HUES64 (cell line): ENCODE measurements at regions not wholly inside any gene's neighbourhood (a gene's known extent, or its start where the extent isn't known, plus 50 kb on each side); places are given as distances from the start of the nearest gene placed in this dataset.
"Not testable (repeated sequence)": the region's sequence is repeated elsewhere in the genome, so short reads cannot be mapped to it uniquely, and the experiment has no call there.

ENCODE experiments used
- H3K27ac ChIP-seq: 2 replicates; pipeline ENCODE4 v1.7.0; 2013; ENCODE audit warnings: low read depth, low read length, inconsistent platforms
- H3K27me3 ChIP-seq: 2 replicates; pipeline ENCODE4 v1.6.1; 2013; ENCODE audit warnings: mild to moderate bottlenecking, low read length; ENCODE audit not compliant: insufficient read depth
- H3K36me3 ChIP-seq: 2 replicates; pipeline ENCODE4 v1.6.1; 2013; ENCODE audit warnings: mild to moderate bottlenecking, low read length; ENCODE audit not compliant: insufficient read depth
- H3K4me1 ChIP-seq: 2 replicates; pipeline ENCODE4 v1.6.1; 2013; ENCODE audit warnings: mild to moderate bottlenecking, low read length, moderate library complexity; ENCODE audit not compliant: insufficient read depth
- H3K4me3 ChIP-seq: 2 replicates; pipeline ENCODE4 v1.5.1; 2013; ENCODE audit warnings: mild to moderate bottlenecking, low read length, moderate library complexity
- H3K9ac ChIP-seq: 2 replicates; pipeline ENCODE4 v1.6.1; 2013; ENCODE audit warnings: mild to moderate bottlenecking, low read depth, low read length
- H3K9me3 ChIP-seq: 2 replicates; pipeline ENCODE4 v1.6.1; 2013; ENCODE audit warnings: low read depth, low read length; ENCODE audit not compliant: insufficient read depth
- WGBS: fragments of 150-250, 120-280 bp; methylation state at CpG from one replicate; pipeline ENCODE4 v1.1.7; 2013; ENCODE audit warnings: missing lambda C conversion rate; 5-methylcytosine and 5-hydroxymethylcytosine counted together

DNA sequence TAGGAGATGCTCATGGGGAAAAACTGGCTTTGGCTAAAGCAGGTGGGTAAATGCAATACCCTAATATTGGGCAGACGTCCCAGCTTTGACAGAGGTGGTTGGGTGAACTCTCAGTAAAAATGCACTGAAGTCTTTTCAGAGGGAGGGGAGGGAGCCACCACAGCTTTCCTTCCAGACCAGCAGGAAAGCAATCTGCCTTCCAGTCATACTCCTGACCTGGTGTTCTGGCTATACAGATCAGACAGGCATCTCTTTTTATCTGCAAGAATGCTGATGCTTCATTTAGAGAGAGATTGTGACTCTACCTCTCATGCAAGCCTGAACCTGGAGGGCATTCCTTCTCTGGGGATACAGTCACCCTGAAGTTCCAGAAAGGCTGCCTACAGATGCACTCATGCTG is 52.6 kb upstream of the ICA1 start:
- no peak overlapping the region for H3K9ac ChIP-seq
- no peaks in the 10 kb centered on the region for H3K27me3 ChIP-seq
- 86% methylated on average over 1 of the region's 1 CpG for WGBS
- H3K9me3 ChIP-seq: peaks cover 26% of the 10 kb centered on the region
- H3K4me1 ChIP-seq: no peaks in the 10 kb centered on the region
- H3K4me3 ChIP-seq: no peak overlapping the region
- no peak overlapping the region for H3K27ac ChIP-seq
- H3K36me3 ChIP-seq: peaks cover 2% of the 10 kb centered on the region; the same call in 1 of the 2 replicates

DNA sequence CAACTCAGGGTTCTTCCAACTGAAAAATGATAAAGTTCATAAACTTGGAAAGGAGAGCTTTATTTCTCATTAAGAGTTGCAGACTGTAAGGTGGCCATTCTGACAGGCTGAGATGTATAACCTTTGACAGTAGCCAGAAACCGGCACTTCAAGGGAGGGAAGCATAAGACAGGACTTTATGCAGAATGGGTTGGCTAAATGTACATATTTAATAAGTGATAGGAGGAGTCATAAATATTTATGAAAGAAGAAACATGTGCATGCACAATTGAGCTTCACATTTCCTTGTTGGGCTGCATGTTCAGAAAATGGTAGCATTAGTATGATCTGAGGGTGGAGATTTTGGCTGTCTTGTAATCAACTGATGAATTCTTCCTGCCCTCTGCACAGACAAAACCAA is 57.1 kb upstream of the ICA1 start:
- 88% methylated on average over 1 of the region's 1 CpG for WGBS
- H3K36me3 ChIP-seq: peaks cover 2% of the 10 kb centered on the region; the same call in 1 of the 2 replicates
- no peak overlapping the region for H3K27ac ChIP-seq
- H3K4me1 ChIP-seq: no peaks in the 10 kb centered on the region
- no peak overlapping the region for H3K4me3 ChIP-seq
- peaks cover 15% of the 10 kb centered on the region for H3K9me3 ChIP-seq
- H3K27me3 ChIP-seq: no peaks in the 10 kb centered on the region
- H3K9ac ChIP-seq: no peak overlapping the region

DNA sequence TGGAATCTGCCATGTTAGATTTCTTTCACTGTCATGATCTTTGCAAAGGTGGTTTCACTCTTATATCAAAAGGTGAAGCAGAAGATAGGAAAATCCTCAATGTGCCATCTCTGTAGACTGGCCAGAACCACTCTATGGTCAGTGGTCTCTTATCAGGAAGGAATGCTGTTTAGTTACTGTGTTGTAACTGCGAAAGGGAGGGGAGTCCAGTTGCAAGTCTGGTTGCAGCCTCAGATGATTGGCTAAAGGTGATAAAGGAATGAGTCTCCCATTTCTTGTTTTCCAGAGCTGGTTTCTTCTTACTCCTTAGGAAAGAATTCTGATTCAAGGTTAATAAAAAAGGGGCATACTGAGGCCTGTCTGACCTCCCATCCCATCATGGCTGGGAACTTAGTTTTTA is 58.2 kb upstream of the ICA1 start:
- H3K4me3 ChIP-seq: no peak overlapping the region
- H3K27me3 ChIP-seq: no peaks in the 10 kb centered on the region
- 98% methylated on average over 1 of the region's 1 CpG for WGBS
- H3K4me1 ChIP-seq: no peaks in the 10 kb centered on the region
- H3K27ac ChIP-seq: no peak overlapping the region
- peaks cover 2% of the 10 kb centered on the region; the same call in 1 of the 2 replicates for H3K36me3 ChIP-seq
- no peak overlapping the region for H3K9ac ChIP-seq
- H3K9me3 ChIP-seq: peaks cover 15% of the 10 kb centered on the region

DNA sequence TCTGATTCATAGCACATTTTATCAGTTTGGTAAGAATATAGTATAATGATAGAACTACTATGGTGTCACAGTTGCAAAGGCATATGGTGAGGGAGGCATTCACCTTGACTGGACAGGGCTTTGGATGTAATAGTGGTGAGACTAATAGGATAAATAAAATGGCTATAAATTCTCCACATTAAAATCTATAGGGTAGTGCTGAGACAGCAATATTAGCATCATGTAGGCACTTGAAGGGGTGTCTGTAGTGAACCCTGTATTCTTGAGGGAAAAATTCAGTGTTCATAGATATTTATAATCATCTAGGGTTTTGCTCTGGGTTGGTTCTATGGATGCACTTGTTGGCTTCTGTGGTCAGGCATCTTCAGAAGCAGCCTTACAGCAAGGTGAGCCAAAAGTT is 59.3 kb upstream of the ICA1 start:
- Histone ChIP-seq H3K9ac (no peak overlapping the region), H3K27ac (no peak overlapping the region), H3K9me3 (peaks cover 15% of the 10 kb centered on the region), H3K36me3 (peaks cover 2% of the 10 kb centered on the region; the same call in 1 of the 2 replicates), H3K27me3 (no peaks in the 10 kb centered on the region), H3K4me3 (no peak overlapping the region), H3K4me1 (no peaks in the 10 kb centered on the region)

DNA sequence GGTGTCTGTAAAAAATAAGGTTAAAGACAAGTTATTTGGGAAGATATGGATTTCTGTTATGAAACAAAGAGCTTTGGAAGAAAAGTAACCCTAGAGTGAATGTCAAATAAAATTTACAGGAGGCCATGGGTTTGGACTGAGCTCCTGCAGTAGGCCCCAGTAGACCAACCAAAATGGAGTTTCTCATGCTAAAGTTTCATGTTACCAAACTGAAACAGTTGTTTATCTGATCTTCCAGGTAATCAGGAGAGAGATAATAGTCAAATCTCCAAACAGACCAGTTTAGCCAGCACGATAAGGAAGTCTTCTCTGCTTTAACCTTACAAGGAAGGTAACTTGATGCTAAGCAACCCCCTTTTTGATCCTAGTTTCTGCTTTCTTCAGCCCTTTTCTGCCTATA is 60.7 kb upstream of the ICA1 start:
- Histone ChIP-seq H3K27me3 (no peaks in the 10 kb centered on the region), H3K36me3 (peaks cover 2% of the 10 kb centered on the region; the same call in 1 of the 2 replicates), H3K4me3 (no peak overlapping the region), H3K27ac (no peak overlapping the region), H3K9me3 (peaks cover 15% of the 10 kb centered on the region), H3K4me1 (no peaks in the 10 kb centered on the region), H3K9ac (no peak overlapping the region)
- WGBS: 0% methylated on average over 1 of the region's 1 CpG

DNA sequence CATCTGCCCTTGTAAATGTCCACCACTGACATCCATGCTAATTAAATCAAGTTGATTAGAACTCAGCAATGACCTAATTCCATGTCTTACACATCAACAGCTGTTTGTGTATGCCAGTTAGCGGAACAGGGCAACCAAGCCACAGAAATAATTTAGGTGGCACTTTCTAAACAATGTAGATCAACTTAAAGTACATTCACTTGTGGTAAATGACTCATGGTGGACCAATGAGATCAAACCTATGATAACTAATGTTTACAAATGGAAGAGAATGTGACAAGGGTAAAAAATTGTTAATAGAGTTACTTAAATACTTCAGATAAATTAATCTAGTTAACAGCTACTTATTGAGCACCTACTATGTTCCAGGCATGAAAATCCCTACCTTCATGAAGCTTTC is 63.1 kb upstream of the ICA1 start:
- H3K4me3 ChIP-seq: no peak overlapping the region
- 94% methylated on average over 1 of the region's 1 CpG for WGBS
- no peak overlapping the region for H3K9ac ChIP-seq
- H3K9me3 ChIP-seq: no peaks in the 10 kb centered on the region
- H3K27ac ChIP-seq: no peak overlapping the region
- no peaks in the 10 kb centered on the region for H3K4me1 ChIP-seq
- no peaks in the 10 kb centered on the region for H3K36me3 ChIP-seq
- no peaks in the 10 kb centered on the region for H3K27me3 ChIP-seq

DNA sequence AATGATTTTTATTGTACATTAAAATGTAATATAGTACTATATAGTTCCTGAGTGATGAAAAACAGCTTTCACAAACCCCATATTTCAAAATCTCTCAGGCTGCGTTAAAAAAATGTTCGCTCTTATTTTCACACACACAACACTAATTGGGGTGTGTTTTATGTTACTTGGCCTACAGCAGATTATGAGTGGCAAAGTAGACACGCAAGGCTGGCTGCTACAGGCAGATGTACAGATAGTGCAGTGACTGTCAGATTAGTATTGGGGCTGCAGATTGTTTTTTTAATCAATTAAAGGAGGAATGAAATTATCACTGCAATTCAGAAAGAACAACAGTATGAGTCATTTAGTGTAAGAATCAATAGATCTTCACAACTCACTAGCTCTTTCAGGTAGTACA is 65.2 kb upstream of the ICA1 start:
- H3K27me3 ChIP-seq: no peaks in the 10 kb centered on the region
- no peaks in the 10 kb centered on the region for H3K9me3 ChIP-seq
- no peak overlapping the region for H3K9ac ChIP-seq
- WGBS: 90% methylated on average over 1 of the region's 3 CpGs
- H3K27ac ChIP-seq: no peak overlapping the region
- H3K36me3 ChIP-seq: no peaks in the 10 kb centered on the region
- no peak overlapping the region for H3K4me3 ChIP-seq
- H3K4me1 ChIP-seq: no peaks in the 10 kb centered on the region

DNA sequence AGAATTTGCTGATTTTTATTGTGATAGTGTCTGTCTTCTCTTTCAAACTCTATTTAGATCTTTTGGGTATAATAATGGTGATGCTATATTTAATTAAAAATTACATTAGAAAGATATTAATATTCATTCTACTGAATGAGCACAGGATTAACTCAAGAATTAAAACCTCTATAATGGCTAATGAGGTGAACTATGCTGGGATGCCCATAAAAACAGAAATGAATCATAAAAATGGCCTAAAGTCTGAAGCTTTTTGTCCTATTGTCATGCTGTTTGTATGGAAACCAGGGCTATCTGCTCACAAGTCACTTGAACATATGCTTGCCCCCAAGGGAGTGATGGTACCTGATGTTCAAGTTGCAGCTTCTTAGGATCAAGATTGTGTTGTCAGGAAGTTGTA is 76.2 kb upstream of the ICA1 start:
- Histone ChIP-seq H3K27ac (no peak overlapping the region), H3K9me3 (no peaks in the 10 kb centered on the region), H3K4me1 (no peaks in the 10 kb centered on the region; the same call in 1 of the 2 replicates), H3K4me3 (no peak overlapping the region), H3K9ac (no peak overlapping the region), H3K36me3 (peaks cover 4% of the 10 kb centered on the region; the same call in 1 of the 2 replicates), H3K27me3 (no peaks in the 10 kb centered on the region)

DNA sequence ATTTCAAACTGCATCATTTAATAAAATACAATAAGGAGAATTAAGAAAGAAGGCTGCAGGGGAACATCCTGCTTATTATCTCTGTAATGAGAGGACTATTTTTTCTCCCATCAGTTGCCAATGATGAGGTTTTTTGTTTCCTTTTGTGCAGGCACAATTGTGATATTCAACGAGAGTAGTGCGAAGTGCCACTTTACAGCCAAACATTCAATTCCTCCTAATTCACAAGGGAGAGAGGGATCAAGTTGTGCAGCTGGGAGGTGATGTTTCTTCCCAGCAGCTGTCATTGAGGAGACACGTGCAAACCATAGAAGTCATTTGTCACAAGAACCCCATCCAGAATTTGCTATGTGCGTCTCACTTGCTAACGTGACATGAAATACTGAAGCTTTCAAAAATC is 81.6 kb upstream of the ICA1 start:
- Histone ChIP-seq H3K4me1 (no peaks in the 10 kb centered on the region; the same call in 1 of the 2 replicates), H3K9ac (no peak overlapping the region), H3K9me3 (peaks cover 11% of the 10 kb centered on the region; the same call in 1 of the 2 replicates), H3K4me3 (no peak overlapping the region), H3K36me3 (peaks cover 4% of the 10 kb centered on the region; the same call in 1 of the 2 replicates), H3K27me3 (no peaks in the 10 kb centered on the region), H3K27ac (no peak overlapping the region)
- WGBS: 97% methylated on average over 3 of the region's 5 CpGs

DNA sequence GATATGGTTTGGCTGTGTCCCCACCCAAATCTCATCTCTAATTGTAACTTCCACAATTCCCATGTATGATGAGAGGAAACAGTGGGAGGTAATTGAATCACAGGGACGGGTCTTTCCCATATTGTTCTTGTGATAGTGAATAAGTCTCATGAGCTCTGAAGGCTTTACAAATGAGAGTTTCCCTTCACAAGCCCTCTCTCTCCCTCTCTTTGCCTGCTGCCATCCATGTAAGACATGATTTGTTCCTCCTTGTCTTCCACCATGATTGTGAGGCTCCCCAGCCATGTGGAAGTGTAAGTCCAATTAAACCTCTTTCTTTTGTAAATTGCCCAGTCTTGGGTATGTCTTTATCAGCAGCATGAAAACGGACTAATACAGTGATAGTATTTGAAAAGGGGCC is 85.4 kb upstream of the ICA1 start:
- not testable (repeated sequence) for H3K4me1 ChIP-seq, H3K27ac ChIP-seq, H3K36me3 ChIP-seq, H3K9ac ChIP-seq, H3K27me3 ChIP-seq, H3K4me3 ChIP-seq
- H3K9me3 ChIP-seq: peaks cover 11% of the 10 kb centered on the region; the same call in 1 of the 2 replicates
- WGBS: 96% methylated on average over 2 of the region's 2 CpGs

DNA sequence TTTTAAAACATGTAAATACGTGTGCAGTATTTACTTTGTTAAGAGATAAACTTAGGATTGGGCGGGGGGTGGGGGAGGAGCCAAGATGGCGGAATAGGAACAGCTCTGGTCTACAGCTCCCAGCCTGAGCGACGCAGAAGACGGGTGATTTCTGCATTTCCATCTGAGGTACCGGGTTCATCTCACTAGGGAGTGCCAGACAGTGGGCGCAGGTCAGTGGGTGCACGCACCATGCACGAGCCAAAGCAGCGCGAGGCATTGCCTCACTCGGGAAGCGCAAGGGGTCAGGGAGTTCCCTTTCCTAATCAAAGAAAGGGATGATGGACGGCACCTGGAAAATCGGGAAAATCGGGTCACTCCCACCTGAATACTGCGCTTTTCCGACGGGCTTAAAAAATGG is 81.8 kb upstream of the NXPH1 start:
- not testable (repeated sequence) for H3K4me3 ChIP-seq, H3K4me1 ChIP-seq, H3K27me3 ChIP-seq, H3K36me3 ChIP-seq, H3K9ac ChIP-seq, H3K9me3 ChIP-seq, H3K27ac ChIP-seq
- 95% methylated on average over 20 of the region's 20 CpGs for WGBS

DNA sequence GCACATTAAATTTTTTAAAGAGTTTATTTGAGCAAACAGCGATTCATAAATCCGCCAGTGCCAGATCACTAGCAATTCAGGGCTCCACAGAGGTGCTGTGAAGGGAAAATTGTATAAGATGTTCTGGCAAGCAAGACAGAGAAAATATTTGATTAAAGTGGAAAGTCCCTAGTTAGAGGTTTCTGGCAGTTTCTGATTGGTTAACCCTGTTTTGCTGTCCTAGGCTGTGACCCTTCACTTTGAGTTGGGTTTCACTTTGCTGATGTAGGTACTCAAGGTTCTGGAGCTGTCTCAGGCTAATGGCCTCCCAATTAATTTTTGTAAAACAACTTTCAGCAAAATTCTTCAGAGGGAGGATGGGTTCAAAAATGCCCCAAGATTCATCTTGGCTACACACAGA is 79.4 kb upstream of the NXPH1 start:
- no peaks in the 10 kb centered on the region; the same call in 1 of the 2 replicates for H3K4me1 ChIP-seq
- H3K27me3 ChIP-seq: no peaks in the 10 kb centered on the region
- H3K9ac ChIP-seq: no peak overlapping the region
- H3K9me3 ChIP-seq: no peaks in the 10 kb centered on the region
- no peak overlapping the region for H3K27ac ChIP-seq
- WGBS: 96% methylated on average over 2 of the region's 2 CpGs
- H3K4me3 ChIP-seq: no peak overlapping the region
- no peaks in the 10 kb centered on the region for H3K36me3 ChIP-seq
